K562 (cell line): ENCODE measurements at regions not wholly inside any gene's neighbourhood (a gene's known extent, or its start where the extent isn't known, plus 50 kb on each side); places are given as distances from the start of the nearest gene placed in this dataset.

ENCODE experiments used
- ATAC-seq: fragments of 200-7000 bp; cut with Tn5 transposase; 3 replicates; pipeline ENCODE4 v1.9.1; 2020; ENCODE audit warnings: moderate library complexity
- BruUV-seq: library from RNA; stranded (reverse); fragments of 400-500 nt; replicated peaks from 2 replicates; lab custom pipeline; 2021; lab: Mats Ljungman, UMichigan
- CTCF ChIA-PET: fragments of 300-600 bp; formaldehyde crosslinking; extraction: SDS; loops from one replicate; lab custom pipeline; 2021; ENCODE audit warnings: low intra/inter-chr PET ratio; lab: Yijun Ruan, JAX
- POLR2A ChIA-PET: fragments of 300-600, 350-650 bp; sonication (Branson Sonifier 250); formaldehyde crosslinking; extraction: SDS; loops from one replicate; lab custom pipeline; 2021; ENCODE audit warnings: antibody characterized with exemption, inconsistent platforms; lab: Yijun Ruan, JAX
- DNase-seq, 4 experiments: peaks; one replicate each; pipeline versions ENCODE4 v3.0.0 to v3.0.0-alpha.2; 2011 to 2018; ENCODE audit warnings: low spot score in 3 of 4, mixed read lengths in 3 of 4; ENCODE audit errors: extremely low read depth in 1 of 4
- FAIRE-seq: peaks from 2 replicates; lab custom pipeline; 2011; peaks lifted over from hg19 to GRCh38; lab: Jason Lieb, UNC
- H2AFZ ChIP-seq: 2 replicates; pipeline ENCODE4 v1.6.0; 2011; ENCODE audit warnings: low read depth, low read length, control low read depth, inconsistent platforms
- H3K27ac ChIP-seq: fragments of 200-600 bp; 3 replicates; pipeline ENCODE4 v1.8.0; 2011; ENCODE audit warnings: low read depth, mild to moderate bottlenecking, control low read depth, inconsistent platforms, low read length, moderate library complexity, mixed read lengths; ENCODE audit errors: extremely low read depth
- H3K27me3 ChIP-seq, 2 experiments: fragments of 300-600 bp in 1 of 2; 2 replicates in 1 of 2; 3 replicates in 1 of 2; pipeline versions ENCODE4 v1.6.0 to v1.8.0; 2011; ENCODE audit warnings: inconsistent platforms in 2 of 2, low read length in 2 of 2, mild to moderate bottlenecking in 1 of 2, mixed read lengths in 1 of 2, moderate library complexity in 1 of 2; ENCODE audit not compliant: control insufficient read depth in 2 of 2, insufficient read depth in 2 of 2
- H3K36me3 ChIP-seq: fragments of 300-600 bp; 3 replicates; pipeline ENCODE4 v1.8.0; 2011; ENCODE audit warnings: mild to moderate bottlenecking, low read length, inconsistent platforms; ENCODE audit not compliant: control insufficient read depth, insufficient read depth
- H3K4me1 ChIP-seq, 2 experiments: fragments of 200-600 bp in 1 of 2; replicated peaks in 1 of 2; 2 replicates in 1 of 2; 3 replicates in 1 of 2; pipeline versions ENCODE4 v1.5.1 to v1.8.0; 2011; ENCODE audit warnings: inconsistent platforms in 2 of 2, low read length in 2 of 2, mild to moderate bottlenecking in 1 of 2, mixed read lengths in 1 of 2, moderate library complexity in 1 of 2; ENCODE audit not compliant: control insufficient read depth in 2 of 2, insufficient read depth in 2 of 2
- H3K4me2 ChIP-seq: 2 replicates; pipeline ENCODE4 v1.6.1; 2011; ENCODE audit warnings: low read length, control low read depth, inconsistent platforms, mixed read lengths; ENCODE audit not compliant: insufficient read depth
- H3K4me3 ChIP-seq: fragments of 200-600 bp; sonication (generic), shearing (Covaris generic); 2 replicates; pipeline ENCODE4 v1.5.1; 2016; ENCODE audit warnings: control low read depth, inconsistent platforms
- H3K79me2 ChIP-seq: fragments of 200-600 bp; 3 replicates; pipeline ENCODE4 v1.8.0; 2011; ENCODE audit warnings: low read length, inconsistent platforms; ENCODE audit not compliant: control insufficient read depth, insufficient read depth
- H3K9ac ChIP-seq, 2 experiments: 2 replicates each; pipeline versions ENCODE4 v1.6.0 to v1.6.1; 2011; ENCODE audit warnings: low read depth in 2 of 2, low read length in 2 of 2, control low read depth in 1 of 2, inconsistent platforms in 1 of 2, mild to moderate bottlenecking in 1 of 2, mixed read lengths in 1 of 2; ENCODE audit not compliant: insufficient read depth in 1 of 2
- H3K9me1 ChIP-seq: one replicate; pipeline ENCODE4 v1.6.0; 2011; ENCODE audit warnings: inconsistent platforms, mild to moderate bottlenecking, low read length, moderate library complexity; ENCODE audit not compliant: control insufficient read depth, insufficient read depth
- H3K9me3 ChIP-seq: replicated peaks from 2 replicates; pipeline ENCODE4 v1.5.1; 2011; ENCODE audit warnings: low read depth, low read length, inconsistent platforms; ENCODE audit not compliant: control insufficient read depth, insufficient read depth
- H4K20me1 ChIP-seq: replicated peaks from 2 replicates; pipeline ENCODE4 v1.6.1; 2011; ENCODE audit warnings: low read length, inconsistent platforms, mixed read lengths; ENCODE audit not compliant: control insufficient read depth, insufficient read depth
- ETV5 ChIP-seq: sonication (generic); formaldehyde crosslinking; IDR thresholded peaks from 2 replicates; pipeline ENCODE4 v1.4.0; 2020; ENCODE audit warnings: low read depth, mild to moderate bottlenecking, missing genetic modification reagents
- FOXA1 ChIP-seq: fragments of 450-650 bp; IDR thresholded peaks from 2 replicates; pipeline ENCODE4 v1.6.1; 2016; ENCODE audit warnings: mild to moderate bottlenecking, borderline replicate concordance
- WGBS: fragments of 100-300 bp; shearing (Covaris generic); methylation state at CpG from one replicate; pipeline ENCODE4 v1.1.6; 2016; ENCODE audit warnings: low coverage, mixed read lengths; ENCODE audit not compliant: insufficient coverage; ENCODE audit errors: missing lambda C conversion rate; 5-methylcytosine and 5-hydroxymethylcytosine counted together
- in situ Hi-C: fragments of 300-500 bp; cut with MboI; formaldehyde crosslinking; loops from 4 replicates; pipeline ENCODE4 v1.15.0; 2018; ENCODE audit warnings: inconsistent platforms, mixed read lengths
- intact Hi-C: fragments of 100-400 bp; cut with micrococcal nuclease; formaldehyde crosslinking; loops from 2 replicates; pipeline ENCODE4 v1.14.2; 2022
- TF ChIP-seq, protein P1 (sequence below), 2 experiments: fragments of 450-650 bp in 1 of 2; sonication (generic) in 1 of 2; formaldehyde crosslinking in 1 of 2; IDR thresholded peaks in 1 of 2; conservative IDR thresholded peaks in 1 of 2; 2 replicates each; pipeline versions ENCODE4 v1.6.1 to v1.8.1; 2016 to 2023; ENCODE audit warnings: mild to moderate bottlenecking in 2 of 2, moderate library complexity in 2 of 2, inconsistent platforms in 1 of 2, missing genetic modification reagents in 1 of 2
- TF ChIP-seq, protein P2 (sequence below), 2 experiments: fragments of 150-350 bp in 1 of 2; IDR thresholded peaks; 2 replicates each; pipeline ENCODE4 v1.6.1; 2012 to 2016; ENCODE audit warnings: low read depth in 2 of 2, low read length in 2 of 2, mild to moderate bottlenecking in 1 of 2, moderate library complexity in 1 of 2

DNA sequence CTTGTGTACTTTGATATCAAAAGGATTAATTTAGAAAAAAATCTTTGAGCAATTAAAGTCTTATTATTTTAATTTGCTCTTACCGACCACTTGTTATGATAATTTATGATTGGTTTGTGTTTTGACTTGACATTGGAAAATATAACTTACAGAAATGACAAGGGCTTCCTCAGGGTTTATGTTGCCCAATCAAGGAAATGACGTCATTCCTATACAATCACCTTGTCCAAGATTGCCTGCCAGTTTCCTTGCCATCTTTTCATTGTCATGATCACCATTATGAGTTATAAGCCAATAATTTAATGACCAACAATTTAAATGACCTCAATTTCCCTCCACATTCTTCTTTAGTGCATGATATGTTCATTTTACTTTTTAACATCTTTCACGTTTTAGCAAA, 351.8 kb upstream of the TMEFF2 start:
- Histone ChIP-seq H3K36me3 (no peaks in the 10 kb centered on the region), H2AFZ (no peak overlapping the region), H3K27me3 (no peaks in the 10 kb centered on the region), H3K9ac (no peak overlapping the region), H3K4me1 (no peaks in the 10 kb centered on the region), H3K27ac (no peak overlapping the region)
- intact Hi-C loops, result no loop called here
- 0% methylated on average over 3 of the region's 3 CpGs for WGBS
- FAIRE-seq (no peak), DNase-seq (no peak)
- in situ Hi-C loops, result no loop called here
- POLR2A ChIA-PET, result no interaction called here
- CTCF ChIA-PET, result no interaction called here
- no peak for TF ChIP-seq ETV5 (CRISPR knock-in tag)
- no peak for TF ChIP-seq FOXA1
- TF ChIP-seq, protein P1, sequence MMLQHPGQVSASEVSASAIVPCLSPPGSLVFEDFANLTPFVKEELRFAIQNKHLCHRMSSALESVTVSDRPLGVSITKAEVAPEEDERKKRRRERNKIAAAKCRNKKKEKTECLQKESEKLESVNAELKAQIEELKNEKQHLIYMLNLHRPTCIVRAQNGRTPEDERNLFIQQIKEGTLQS (IDR thresholded peaks at IDR 0.05), result peak; percentile 53; the same call in 1 of the 2 replicates
- TF ChIP-seq, protein P1 (CRISPR knock-in tag; conservative IDR thresholded peaks at IDR 0.05), result no peak
- TF ChIP-seq, protein P2, sequence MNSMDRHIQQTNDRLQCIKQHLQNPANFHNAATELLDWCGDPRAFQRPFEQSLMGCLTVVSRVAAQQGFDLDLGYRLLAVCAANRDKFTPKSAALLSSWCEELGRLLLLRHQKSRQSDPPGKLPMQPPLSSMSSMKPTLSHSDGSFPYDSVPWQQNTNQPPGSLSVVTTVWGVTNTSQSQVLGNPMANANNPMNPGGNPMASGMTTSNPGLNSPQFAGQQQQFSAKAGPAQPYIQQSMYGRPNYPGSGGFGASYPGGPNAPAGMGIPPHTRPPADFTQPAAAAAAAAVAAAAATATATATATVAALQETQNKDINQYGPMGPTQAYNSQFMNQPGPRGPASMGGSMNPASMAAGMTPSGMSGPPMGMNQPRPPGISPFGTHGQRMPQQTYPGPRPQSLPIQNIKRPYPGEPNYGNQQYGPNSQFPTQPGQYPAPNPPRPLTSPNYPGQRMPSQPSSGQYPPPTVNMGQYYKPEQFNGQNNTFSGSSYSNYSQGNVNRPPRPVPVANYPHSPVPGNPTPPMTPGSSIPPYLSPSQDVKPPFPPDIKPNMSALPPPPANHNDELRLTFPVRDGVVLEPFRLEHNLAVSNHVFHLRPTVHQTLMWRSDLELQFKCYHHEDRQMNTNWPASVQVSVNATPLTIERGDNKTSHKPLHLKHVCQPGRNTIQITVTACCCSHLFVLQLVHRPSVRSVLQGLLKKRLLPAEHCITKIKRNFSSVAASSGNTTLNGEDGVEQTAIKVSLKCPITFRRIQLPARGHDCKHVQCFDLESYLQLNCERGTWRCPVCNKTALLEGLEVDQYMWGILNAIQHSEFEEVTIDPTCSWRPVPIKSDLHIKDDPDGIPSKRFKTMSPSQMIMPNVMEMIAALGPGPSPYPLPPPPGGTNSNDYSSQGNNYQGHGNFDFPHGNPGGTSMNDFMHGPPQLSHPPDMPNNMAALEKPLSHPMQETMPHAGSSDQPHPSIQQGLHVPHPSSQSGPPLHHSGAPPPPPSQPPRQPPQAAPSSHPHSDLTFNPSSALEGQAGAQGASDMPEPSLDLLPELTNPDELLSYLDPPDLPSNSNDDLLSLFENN (IDR thresholded peaks at IDR 0.05; ENCODE audit: low read depth in 2 of 2, low read length in 2 of 2), result no peak
- TF ChIP-seq, all 486 proteins: peak for 1
- Histone ChIP-seq H4K20me1 (no peaks in the 10 kb centered on the region), H3K9me1 (no peaks in the 10 kb centered on the region), H3K9me3 (no peaks in the 10 kb centered on the region), H3K4me2 (no peak overlapping the region), H3K79me2 (no peaks in the 10 kb centered on the region), H3K4me3 (no peak overlapping the region)
- no peak for ATAC-seq
- BruUV-seq, result no TSS peak
